Body of pancreas (tissue), 4 donors: ENCODE measurements at regions not wholly inside any gene's neighbourhood (a gene's known extent, or its start where the extent isn't known, plus 50 kb on each side); places are given as distances from the start of the nearest gene placed in this dataset.

Experiments
- POLR2A ChIP-seq, 3 donors: fragments of 450-650 bp; IDR thresholded peaks; one replicate each; pipeline ENCODE4 v1.6.1; 2016; ENCODE audit warnings: antibody characterized with exemption in 3 of 3, mild to moderate bottlenecking in 2 of 3
- TF ChIP-seq, protein P1 (sequence below), 7 experiments: fragments of 450-650 bp in 4 of 7; fragments of 200-600 bp in 3 of 7; sonication (generic) in 3 of 7; IDR thresholded peaks; one replicate each; pipeline ENCODE4 v1.5.1; 2016 to 2019; ENCODE audit warnings: antibody characterized with exemption in 7 of 7

- TF ChIP-seq, protein P1, sequence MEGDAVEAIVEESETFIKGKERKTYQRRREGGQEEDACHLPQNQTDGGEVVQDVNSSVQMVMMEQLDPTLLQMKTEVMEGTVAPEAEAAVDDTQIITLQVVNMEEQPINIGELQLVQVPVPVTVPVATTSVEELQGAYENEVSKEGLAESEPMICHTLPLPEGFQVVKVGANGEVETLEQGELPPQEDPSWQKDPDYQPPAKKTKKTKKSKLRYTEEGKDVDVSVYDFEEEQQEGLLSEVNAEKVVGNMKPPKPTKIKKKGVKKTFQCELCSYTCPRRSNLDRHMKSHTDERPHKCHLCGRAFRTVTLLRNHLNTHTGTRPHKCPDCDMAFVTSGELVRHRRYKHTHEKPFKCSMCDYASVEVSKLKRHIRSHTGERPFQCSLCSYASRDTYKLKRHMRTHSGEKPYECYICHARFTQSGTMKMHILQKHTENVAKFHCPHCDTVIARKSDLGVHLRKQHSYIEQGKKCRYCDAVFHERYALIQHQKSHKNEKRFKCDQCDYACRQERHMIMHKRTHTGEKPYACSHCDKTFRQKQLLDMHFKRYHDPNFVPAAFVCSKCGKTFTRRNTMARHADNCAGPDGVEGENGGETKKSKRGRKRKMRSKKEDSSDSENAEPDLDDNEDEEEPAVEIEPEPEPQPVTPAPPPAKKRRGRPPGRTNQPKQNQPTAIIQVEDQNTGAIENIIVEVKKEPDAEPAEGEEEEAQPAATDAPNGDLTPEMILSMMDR (IDR thresholded peaks at IDR 0.05): no peak
- TF ChIP-seq POLR2A (IDR thresholded peaks at IDR 0.05): no peak
Measured at GRCh38 chr13:40172878-40173277, 493.6 kb downstream of the FOXO1 start.
